Caco-2 (cell line): ENCODE measurements at regions not wholly inside any gene's neighbourhood (a gene's known extent, or its start where the extent isn't known, plus 50 kb on each side); places are given as distances from the start of the nearest gene placed in this dataset.
A peak's percentile ranks its signal among the peaks of the same experiment; 100 is the strongest.

Experiments used
- BruUV-seq: library from RNA; stranded (reverse); fragments of 400-500 nt; replicated peaks from 2 replicates; lab custom pipeline; 2021; lab: Mats Ljungman, UMichigan
- CTCF ChIA-PET: fragments of 300-600 bp; sonication (Branson Sonifier 250); formaldehyde crosslinking; loops from one replicate; lab custom pipeline; 2022; ENCODE audit warnings: antibody characterized with exemption; lab: Charles Lee
- POLR2A ChIA-PET: fragments of 300-600 bp; sonication (Branson Sonifier 250); formaldehyde crosslinking; loops from one replicate; lab custom pipeline; 2022; ENCODE audit warnings: antibody characterized with exemption; lab: Charles Lee
- DNase-seq, 2 experiments: peaks; one replicate each; pipeline versions ENCODE4 v3.0.0 to v3.0.0-alpha.2; 2020 to 2022
- H3K27me3 ChIP-seq: replicated peaks from 2 replicates; pipeline ENCODE4 v1.6.0; 2011; ENCODE audit warnings: low read length; ENCODE audit not compliant: control insufficient read depth, insufficient read depth
- H3K36me3 ChIP-seq: 2 replicates; pipeline ENCODE4 v1.5.1; 2011; ENCODE audit warnings: low read length; ENCODE audit not compliant: control insufficient read depth, insufficient read depth
- H3K4me1 ChIP-seq: fragments of 250-450 bp; sonication (Bioruptor Pico); 2 replicates; pipeline ENCODE4 v1.5.1; 2020; ENCODE audit warnings: mild to moderate bottlenecking
- H3K4me3 ChIP-seq: 2 replicates; pipeline ENCODE4 v1.5.1; 2011; ENCODE audit warnings: low read depth, mild to moderate bottlenecking, control low read depth, low read length
- H3K9me3 ChIP-seq: fragments of 250-450 bp; sonication (Bioruptor Pico); 2 replicates; pipeline ENCODE4 v1.5.1; 2020; ENCODE audit warnings: mild to moderate bottlenecking, moderate library complexity
- H3K27ac Mint-ChIP-seq: one replicate; pipeline ENCODE4 v1.8.0; 2022; ENCODE audit warnings: mixed read lengths; ENCODE audit not compliant: unreplicated experiment
- H3K27me3 Mint-ChIP-seq: one replicate; pipeline ENCODE4 v1.8.0; 2022; ENCODE audit warnings: mixed read lengths; ENCODE audit not compliant: insufficient read depth, unreplicated experiment
- H3K36me3 Mint-ChIP-seq: one replicate; pipeline ENCODE4 v1.8.0; 2022; ENCODE audit warnings: mild to moderate bottlenecking, mixed read lengths; ENCODE audit not compliant: insufficient read depth, unreplicated experiment
- H3K4me1 Mint-ChIP-seq: one replicate; pipeline ENCODE4 v1.8.0; 2022; ENCODE audit warnings: low read depth, mixed read lengths; ENCODE audit not compliant: unreplicated experiment
- H3K4me3 Mint-ChIP-seq: one replicate; pipeline ENCODE4 v1.8.0; 2022; ENCODE audit warnings: mild to moderate bottlenecking, moderate library complexity, mixed read lengths; ENCODE audit not compliant: unreplicated experiment
- H3K9me3 Mint-ChIP-seq: one replicate; pipeline ENCODE4 v1.8.0; 2022; ENCODE audit warnings: mixed read lengths; ENCODE audit not compliant: unreplicated experiment
- CTCF ChIP-seq, 2 experiments: fragments of 200-600 bp in 1 of 2; IDR thresholded peaks; 1 replicate in 1 of 2; 2 replicates in 1 of 2; pipeline versions ENCODE4 v1.5.1 to v1.8.0; 2011 to 2022; ENCODE audit warnings: antibody characterized with exemption in 1 of 2, control low read depth in 1 of 2, inconsistent platforms in 1 of 2, low read depth in 1 of 2, low read length in 1 of 2, mild to moderate bottlenecking in 1 of 2, moderate library complexity in 1 of 2; ENCODE audit not compliant: insufficient read depth in 1 of 2, severe bottlenecking in 1 of 2, unreplicated experiment in 1 of 2
- intact Hi-C: fragments of 100-400 bp; cut with micrococcal nuclease; formaldehyde crosslinking; loops from one replicate; pipeline ENCODE4 v1.10.0; 2022; ENCODE audit not compliant: unreplicated experiment

- no peak for TF ChIP-seq CTCF (IDR thresholded peaks at IDR 0.05; ENCODE audit: insufficient read depth in 1 of 2, low read depth in 1 of 2, low read length in 1 of 2, severe bottlenecking in 1 of 2, unreplicated experiment in 1 of 2)
- DNase-seq, result no peak
- H3K27ac Mint-ChIP-seq, result no peak overlapping the region
- ChIA-PET POLR2A (no interaction called here), CTCF (no interaction called here)
- no peak overlapping the region for H3K4me3 ChIP-seq
- no peaks in the 10 kb centered on the region for H3K27me3 ChIP-seq
- H3K9me3 Mint-ChIP-seq, result no peaks in the 10 kb centered on the region
- peaks cover 6% of the 10 kb centered on the region for H3K4me1 Mint-ChIP-seq
- intact Hi-C loops, result no loop called here
- no peaks in the 10 kb centered on the region for H3K27me3 Mint-ChIP-seq
- no peaks in the 10 kb centered on the region for H3K36me3 Mint-ChIP-seq
- no TSS peak for BruUV-seq
- no peaks in the 10 kb centered on the region for H3K36me3 ChIP-seq
- no peaks in the 10 kb centered on the region for H3K9me3 ChIP-seq
- H3K4me3 Mint-ChIP-seq, result no peak overlapping the region
- no peaks in the 10 kb centered on the region for H3K4me1 ChIP-seq
Observed at GRCh38 chr2:236763857-236764256, 194.2 kb downstream of the ACKR3 start.

- no TSS peak for BruUV-seq
- H3K27ac Mint-ChIP-seq, result no peak overlapping the region
- H3K4me3 ChIP-seq, result no peak overlapping the region
- H3K36me3 Mint-ChIP-seq, result no peaks in the 10 kb centered on the region
- no peaks in the 10 kb centered on the region for H3K9me3 Mint-ChIP-seq
- peaks cover 6% of the 10 kb centered on the region for H3K4me1 Mint-ChIP-seq
- TF ChIP-seq CTCF (IDR thresholded peaks at IDR 0.05; ENCODE audit: insufficient read depth in 1 of 2, low read depth in 1 of 2, low read length in 1 of 2, severe bottlenecking in 1 of 2, unreplicated experiment in 1 of 2), result no peak
- H3K36me3 ChIP-seq, result no peaks in the 10 kb centered on the region
- no peaks in the 10 kb centered on the region for H3K27me3 ChIP-seq
- ChIA-PET CTCF (no interaction called here), POLR2A (no interaction called here)
- no peaks in the 10 kb centered on the region for H3K9me3 ChIP-seq
- no peaks in the 10 kb centered on the region for H3K4me1 ChIP-seq
- no peak overlapping the region for H3K4me3 Mint-ChIP-seq
- intact Hi-C loops, result loop anchor here (5.0 kb wide), 1 partner anchor 263 kb away; no protein-coding TSS in a partner anchor
- H3K27me3 Mint-ChIP-seq, result no peaks in the 10 kb centered on the region
- DNase-seq, result no peak
Observed at GRCh38 chr2:236764716-236765115, 195.1 kb downstream of the ACKR3 start.

- Mint-ChIP-seq H3K27ac (peak overlapping the region; percentile 42), H3K4me1 (peaks cover 6% of the 10 kb centered on the region), H3K4me3 (no peak overlapping the region), H3K9me3 (no peaks in the 10 kb centered on the region), H3K36me3 (no peaks in the 10 kb centered on the region), H3K27me3 (no peaks in the 10 kb centered on the region)
- DNase-seq, result peak in 1 of 2 experiments; percentile 19
- intact Hi-C loops, result loop anchor here (5.0 kb wide), 1 partner anchor 262 kb away; no protein-coding TSS in a partner anchor
- BruUV-seq, result no TSS peak
- ChIA-PET POLR2A (interaction anchor here (0.6 kb wide), 1 partner anchor 162 kb away, joined by 3 read pairs; no protein-coding TSS in a partner anchor), CTCF (no interaction called here)
- no peak overlapping the region for H3K4me3 ChIP-seq
- no peaks in the 10 kb centered on the region for H3K9me3 ChIP-seq
- H3K36me3 ChIP-seq, result no peaks in the 10 kb centered on the region
- no peaks in the 10 kb centered on the region for H3K4me1 ChIP-seq
- no peak for TF ChIP-seq CTCF (IDR thresholded peaks at IDR 0.05; ENCODE audit: insufficient read depth in 1 of 2, low read depth in 1 of 2, low read length in 1 of 2, severe bottlenecking in 1 of 2, unreplicated experiment in 1 of 2)
- no peaks in the 10 kb centered on the region for H3K27me3 ChIP-seq
Observed at GRCh38 chr2:236765478-236765877, 195.9 kb downstream of the ACKR3 start.
